CD14-positive monocyte (primary cell): ENCODE measurements at regions not wholly inside any gene's neighbourhood (a gene's known extent, or its start where the extent isn't known, plus 50 kb on each side); places are given as distances from the start of the nearest gene placed in this dataset.

Experiments used
- DNase-seq, 3 donors: peaks; one replicate each; pipeline ENCODE4 v3.0.0-alpha.2; 2011 to 2022
- H2AFZ ChIP-seq: 2 replicates; pipeline ENCODE4 v1.6.0; 2012; ENCODE audit warnings: mild to moderate bottlenecking, low read depth, low read length, inconsistent platforms; ENCODE audit not compliant: insufficient read depth, poor library complexity, severe bottlenecking
- H3K27ac ChIP-seq, 2 donors: 1 replicate in 1 of 2; 2 replicates in 1 of 2; pipeline ENCODE4 v1.5.1; 2012 to 2013; ENCODE audit warnings: low read length in 2 of 2, control low read depth in 1 of 2, inconsistent platforms in 1 of 2, low read depth in 1 of 2, mild to moderate bottlenecking in 1 of 2
- H3K27me3 ChIP-seq, 2 donors: one replicate each; pipeline versions ENCODE4 v1.6.0 to v1.6.1; 2011 to 2013; ENCODE audit warnings: low read length in 2 of 2; ENCODE audit not compliant: control insufficient read depth in 2 of 2, insufficient read depth in 2 of 2
- H3K36me3 ChIP-seq, 2 donors: replicated peaks in 1 of 2; 1 replicate in 1 of 2; 2 replicates in 1 of 2; pipeline versions ENCODE4 v1.5.1 to v1.6.1; 2012 to 2013; ENCODE audit warnings: low read length in 2 of 2, control low read depth in 1 of 2, inconsistent platforms in 1 of 2, mild to moderate bottlenecking in 1 of 2; ENCODE audit not compliant: insufficient read depth in 2 of 2, control insufficient read depth in 1 of 2
- H3K4me1 ChIP-seq, 2 donors: 1 replicate in 1 of 2; 2 replicates in 1 of 2; pipeline versions ENCODE4 v1.5.1 to v1.6.1; 2012 to 2013; ENCODE audit warnings: low read length in 2 of 2, control low read depth in 1 of 2, inconsistent platforms in 1 of 2, mild to moderate bottlenecking in 1 of 2, moderate library complexity in 1 of 2; ENCODE audit not compliant: insufficient read depth in 2 of 2, control insufficient read depth in 1 of 2
- H3K4me2 ChIP-seq: replicated peaks from 2 replicates; pipeline ENCODE3; 2012; ENCODE audit warnings: low read length, moderate library complexity, mild to moderate bottlenecking; ENCODE audit not compliant: poor library complexity, severe bottlenecking; ENCODE audit errors: extremely low read depth
- H3K4me3 ChIP-seq, 3 experiments: fragments of 200-600 bp in 1 of 3; sonication (generic) in 1 of 3; replicated peaks in 1 of 3; 1 replicate in 2 of 3; 2 replicates in 1 of 3; pipeline ENCODE4 v1.5.1; 2011 to 2013; ENCODE audit warnings: low read length in 3 of 3, mild to moderate bottlenecking in 3 of 3, control low read depth in 2 of 3, low read depth in 2 of 3, inconsistent platforms in 1 of 3, moderate library complexity in 1 of 3
- H3K79me2 ChIP-seq: 2 replicates; pipeline ENCODE4 v1.6.0; 2012; ENCODE audit warnings: mild to moderate bottlenecking, control low read depth, inconsistent platforms, low read length, moderate library complexity; ENCODE audit not compliant: insufficient read depth
- H3K9ac ChIP-seq: 2 replicates; pipeline ENCODE4 v1.6.0; 2017; ENCODE audit warnings: low read length, mild to moderate bottlenecking; ENCODE audit not compliant: insufficient read depth, poor library complexity, severe bottlenecking
- H3K9me3 ChIP-seq, 2 donors: replicated peaks in 1 of 2; 1 replicate in 1 of 2; 2 replicates in 1 of 2; pipeline versions ENCODE4 v1.5.1 to v1.6.1; 2012 to 2013; ENCODE audit warnings: low read length in 2 of 2, control low read depth in 1 of 2; ENCODE audit not compliant: control insufficient read depth in 1 of 2, insufficient read depth in 1 of 2
- H4K20me1 ChIP-seq: 2 replicates; pipeline ENCODE4 v1.6.0; 2012; ENCODE audit warnings: mild to moderate bottlenecking, low read length, control low read depth, moderate library complexity; ENCODE audit not compliant: insufficient read depth
- H3K27ac Mint-ChIP-seq, 7 donors: one replicate each; pipeline ENCODE4 v1.8.0; 2020; ENCODE audit warnings: mild to moderate bottlenecking in 7 of 7, mixed read lengths in 7 of 7, moderate library complexity in 6 of 7, inconsistent platforms in 2 of 7
- H3K27me3 Mint-ChIP-seq, 3 donors: one replicate each; pipeline ENCODE4 v1.8.0; 2021 to 2022; ENCODE audit warnings: low read depth in 3 of 3, mild to moderate bottlenecking in 3 of 3, mixed read lengths in 3 of 3, moderate library complexity in 3 of 3, inconsistent platforms in 1 of 3
- H3K36me3 Mint-ChIP-seq, 2 donors: one replicate each; pipeline ENCODE4 v1.8.0; 2020; ENCODE audit warnings: mixed read lengths in 2 of 2, inconsistent platforms in 1 of 2, mild to moderate bottlenecking in 1 of 2
- H3K4me1 Mint-ChIP-seq: one replicate; pipeline ENCODE4 v1.8.0; 2020; ENCODE audit warnings: mild to moderate bottlenecking, mixed read lengths
- H3K4me3 Mint-ChIP-seq, 2 donors: one replicate each; pipeline ENCODE4 v1.8.0; 2020; ENCODE audit warnings: mild to moderate bottlenecking in 2 of 2, mixed read lengths in 2 of 2, moderate library complexity in 1 of 2
- H3K9me3 Mint-ChIP-seq, 7 donors: one replicate each; pipeline ENCODE4 v1.8.0; 2020 to 2022; ENCODE audit warnings: mixed read lengths in 7 of 7, mild to moderate bottlenecking in 6 of 7, moderate library complexity in 6 of 7, inconsistent platforms in 2 of 7
- WGBS: methylation state at CpG from one replicate; pipeline ENCODE4 v1.1.5; 2013; ENCODE audit warnings: missing lambda C conversion rate; ENCODE audit not compliant: insufficient coverage; 5-methylcytosine and 5-hydroxymethylcytosine counted together
- intact Hi-C, 2 donors: fragments of 100-400 bp; cut with micrococcal nuclease; formaldehyde crosslinking; loops; one replicate each; pipeline versions ENCODE4 v1.15.0 to v1.15.1; 2023
- TF ChIP-seq, protein P1 (sequence below): fragments of 200-600 bp; IDR thresholded peaks from one replicate; pipeline ENCODE4 v1.8.0; 2022; ENCODE audit warnings: antibody characterized with exemption, mild to moderate bottlenecking

DNA sequence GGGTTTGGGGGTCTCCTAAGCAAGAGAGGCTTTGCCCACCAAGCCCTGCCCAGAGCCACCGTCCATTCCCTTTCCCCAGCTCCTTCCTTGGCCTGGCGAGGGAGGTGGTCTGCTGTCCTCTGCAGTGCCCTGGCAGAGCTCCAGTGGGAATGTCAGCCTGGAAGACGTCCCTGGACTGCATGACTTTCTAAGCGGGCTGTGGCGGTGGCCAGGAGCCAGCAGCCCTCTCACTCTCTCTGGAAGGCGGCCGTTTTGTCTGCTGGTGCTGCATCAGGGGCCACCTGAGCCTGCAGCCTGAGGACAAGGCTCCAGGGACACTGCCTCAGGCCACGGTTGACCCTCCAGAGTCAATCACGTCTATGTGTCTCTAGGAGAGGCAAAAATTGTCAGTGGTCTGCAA lies 271.0 kb downstream of the SKAP2 start:
- no peak overlapping the region for H3K27ac Mint-ChIP-seq

DNA sequence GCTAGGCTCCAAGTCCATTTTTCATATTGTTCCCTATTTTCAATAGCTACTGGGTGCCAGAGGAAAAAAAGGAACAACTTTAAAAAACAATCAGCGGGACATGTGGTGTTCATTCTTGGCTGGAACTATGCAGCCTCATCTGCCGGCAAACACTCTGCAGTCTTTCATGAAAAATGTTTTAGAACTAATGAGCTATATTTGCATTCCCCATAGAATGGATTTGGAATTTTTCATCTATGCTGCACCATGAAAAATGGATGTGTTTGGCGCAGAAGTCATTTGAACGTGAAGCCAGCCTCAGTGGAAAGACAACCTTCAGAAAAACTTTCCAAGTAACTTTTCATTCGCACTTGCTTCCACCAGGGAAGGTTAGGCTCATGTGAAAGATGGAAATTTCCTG lies 270.5 kb downstream of the SKAP2 start:
- TF ChIP-seq, protein P1, sequence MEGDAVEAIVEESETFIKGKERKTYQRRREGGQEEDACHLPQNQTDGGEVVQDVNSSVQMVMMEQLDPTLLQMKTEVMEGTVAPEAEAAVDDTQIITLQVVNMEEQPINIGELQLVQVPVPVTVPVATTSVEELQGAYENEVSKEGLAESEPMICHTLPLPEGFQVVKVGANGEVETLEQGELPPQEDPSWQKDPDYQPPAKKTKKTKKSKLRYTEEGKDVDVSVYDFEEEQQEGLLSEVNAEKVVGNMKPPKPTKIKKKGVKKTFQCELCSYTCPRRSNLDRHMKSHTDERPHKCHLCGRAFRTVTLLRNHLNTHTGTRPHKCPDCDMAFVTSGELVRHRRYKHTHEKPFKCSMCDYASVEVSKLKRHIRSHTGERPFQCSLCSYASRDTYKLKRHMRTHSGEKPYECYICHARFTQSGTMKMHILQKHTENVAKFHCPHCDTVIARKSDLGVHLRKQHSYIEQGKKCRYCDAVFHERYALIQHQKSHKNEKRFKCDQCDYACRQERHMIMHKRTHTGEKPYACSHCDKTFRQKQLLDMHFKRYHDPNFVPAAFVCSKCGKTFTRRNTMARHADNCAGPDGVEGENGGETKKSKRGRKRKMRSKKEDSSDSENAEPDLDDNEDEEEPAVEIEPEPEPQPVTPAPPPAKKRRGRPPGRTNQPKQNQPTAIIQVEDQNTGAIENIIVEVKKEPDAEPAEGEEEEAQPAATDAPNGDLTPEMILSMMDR: no peak
- H3K4me3 Mint-ChIP-seq: no peak overlapping the region
- peaks cover 1 to 4% (median 2%) of the 10 kb centered on the region in 3 donors for H3K27me3 Mint-ChIP-seq

More for the DNA sequence above, 271.0 kb downstream of the SKAP2 start:
- H3K4me1 ChIP-seq: no peaks in the 10 kb centered on the region
- 88% methylated on average over 8 of the region's 9 CpGs for WGBS
- H3K36me3 ChIP-seq: no peaks in the 10 kb centered on the region
- Mint-ChIP-seq H3K4me3 (no peak overlapping the region), H3K36me3 (peaks cover 0 to 3% of the 10 kb centered on the region in 2 donors), H3K9me3 (peaks cover 0 to 2% (median 0%) of the 10 kb centered on the region in 7 donors), H3K4me1 (no peaks in the 10 kb centered on the region), H3K27me3 (peaks cover 1 to 4% (median 2%) of the 10 kb centered on the region in 3 donors)
- H3K27me3 ChIP-seq: no peaks in the 10 kb centered on the region
- no peaks in the 10 kb centered on the region for H4K20me1 ChIP-seq
- intact Hi-C loops: no loop called here
- H3K79me2 ChIP-seq: no peaks in the 10 kb centered on the region
- TF ChIP-seq, protein P1: no peak
- no peak for DNase-seq
- H3K27ac ChIP-seq: no peak overlapping the region
- H3K4me2 ChIP-seq: no peak overlapping the region
- H2AFZ ChIP-seq: no peak overlapping the region
- H3K9ac ChIP-seq: no peak overlapping the region
- H3K9me3 ChIP-seq: no peaks in the 10 kb centered on the region
- no peak overlapping the region for H3K4me3 ChIP-seq

More for the DNA sequence above, 270.5 kb downstream of the SKAP2 start:
- no peak for DNase-seq
- no peak overlapping the region for H3K27ac ChIP-seq
- WGBS: no CpG with 5 or more reads among the region's 5 CpGs
- H3K79me2 ChIP-seq: no peaks in the 10 kb centered on the region
- H3K9me3 Mint-ChIP-seq: peaks cover 0 to 2% (median 0%) of the 10 kb centered on the region in 7 donors
- no peaks in the 10 kb centered on the region for H3K4me1 ChIP-seq
- no peaks in the 10 kb centered on the region for H3K27me3 ChIP-seq
- no peaks in the 10 kb centered on the region for H4K20me1 ChIP-seq
- peaks cover 0 to 3% of the 10 kb centered on the region in 2 donors for H3K36me3 Mint-ChIP-seq
- intact Hi-C loops: no loop called here
- no peak overlapping the region for H2AFZ ChIP-seq
- no peak overlapping the region for H3K4me2 ChIP-seq
- H3K36me3 ChIP-seq: no peaks in the 10 kb centered on the region
- no peaks in the 10 kb centered on the region for H3K9me3 ChIP-seq
- no peak overlapping the region for H3K27ac Mint-ChIP-seq
- H3K4me1 Mint-ChIP-seq: no peaks in the 10 kb centered on the region
- H3K4me3 ChIP-seq: no peak overlapping the region
- H3K9ac ChIP-seq: no peak overlapping the region
